ENCODE measurements at regions not wholly inside any gene's neighbourhood (a gene's known extent, or its start where the extent isn't known, plus 50 kb on each side); places are given as distances from the start of the nearest gene placed in this dataset.

- H3K27me3 ChIP-seq (ENCODE audit: control insufficient read depth in 2 of 2, insufficient read depth in 2 of 2, low read length in 2 of 2) = no peaks in the 10 kb centered on the region
- Mint-ChIP-seq H3K27ac (no peak overlapping the region), H3K4me3 (no peak overlapping the region), H3K4me1 (peaks cover 0 to 4% (median 0%) of the 10 kb centered on the region in 7 donors), H3K36me3 (no peaks in the 10 kb centered on the region), H3K27me3 (peaks cover 0 to 17% (median 4%) of the 10 kb centered on the region in 5 donors), H3K9me3 (peaks cover 0 to 2% (median 0%) of the 10 kb centered on the region in 11 donors)
- POLR2A ChIA-PET = no interaction called here
- CTCF ChIA-PET = no interaction called here
- intact Hi-C loops (cut with micrococcal nuclease) = no loop called here
- no peak for DNase-seq
- no peak for ATAC-seq
- no peak overlapping the region for H3K27ac ChIP-seq (ENCODE audit: low read depth, low read length)
- H3K9me3 ChIP-seq (ENCODE audit: control insufficient read depth in 2 of 3, low read length in 3 of 3) = no peaks in the 10 kb centered on the region
- H3K4me1 ChIP-seq (ENCODE audit: control insufficient read depth in 2 of 2, insufficient read depth in 2 of 2, low read length in 2 of 2) = no peaks in the 10 kb centered on the region
- no peak overlapping the region for H3K4me3 ChIP-seq (ENCODE audit: low read length)
- H3K36me3 ChIP-seq (ENCODE audit: control insufficient read depth in 2 of 3, insufficient read depth in 3 of 3, low read length in 3 of 3) = no peaks in the 10 kb centered on the region
Observed at GRCh38 chr15:81948222-81948621, 97.6 kb downstream of the MEX3B start.

- Mint-ChIP-seq H3K27ac (no peak overlapping the region), H3K27me3 (peaks cover 0 to 16% (median 4%) of the 10 kb centered on the region in 5 donors), H3K9me3 (peaks cover 0 to 2% (median 0%) of the 10 kb centered on the region in 11 donors), H3K36me3 (no peaks in the 10 kb centered on the region), H3K4me3 (no peak overlapping the region), H3K4me1 (peaks cover 0 to 4% (median 0%) of the 10 kb centered on the region in 7 donors)
- no peak for ATAC-seq
- no peak for DNase-seq
- H3K27ac ChIP-seq (ENCODE audit: low read depth, low read length) = no peak overlapping the region
- no peaks in the 10 kb centered on the region for H3K9me3 ChIP-seq (ENCODE audit: control insufficient read depth in 2 of 3, low read length in 3 of 3)
- no peaks in the 10 kb centered on the region for H3K36me3 ChIP-seq (ENCODE audit: control insufficient read depth in 2 of 3, insufficient read depth in 3 of 3, low read length in 3 of 3)
- ChIA-PET POLR2A (no interaction called here), CTCF (no interaction called here)
- no peaks in the 10 kb centered on the region for H3K4me1 ChIP-seq (ENCODE audit: control insufficient read depth in 2 of 2, insufficient read depth in 2 of 2, low read length in 2 of 2)
- H3K4me3 ChIP-seq (ENCODE audit: low read length) = no peak overlapping the region
- no peaks in the 10 kb centered on the region for H3K27me3 ChIP-seq (ENCODE audit: control insufficient read depth in 2 of 2, insufficient read depth in 2 of 2, low read length in 2 of 2)
- intact Hi-C loops (cut with micrococcal nuclease) = no loop called here
Observed at GRCh38 chr15:81947548-81947947, 98.3 kb downstream of the MEX3B start.

GRCh38 chr15:81945014-81945615 lies 100.7 kb downstream of the MEX3B start:
- POLR2A ChIA-PET = no interaction called here
- Histone ChIP-seq H3K27ac (ENCODE audit: low read depth, low read length) (no peak overlapping the region), H3K9me3 (ENCODE audit: control insufficient read depth in 2 of 3, low read length in 3 of 3) (no peaks in the 10 kb centered on the region), H3K4me3 (ENCODE audit: low read length) (no peak overlapping the region), H3K4me1 (ENCODE audit: control insufficient read depth in 2 of 2, insufficient read depth in 2 of 2, low read length in 2 of 2) (no peaks in the 10 kb centered on the region), H3K27me3 (ENCODE audit: control insufficient read depth in 2 of 2, insufficient read depth in 2 of 2, low read length in 2 of 2) (no peaks in the 10 kb centered on the region), H3K36me3 (ENCODE audit: control insufficient read depth in 2 of 3, insufficient read depth in 3 of 3, low read length in 3 of 3) (no peaks in the 10 kb centered on the region)
- no peaks in the 10 kb centered on the region for H3K36me3 Mint-ChIP-seq
- intact Hi-C loops (cut with micrococcal nuclease) = no loop called here
- DNase-seq (no peak), ATAC-seq (no peak)
- no peak overlapping the region for H3K4me3 Mint-ChIP-seq
- peaks cover 0 to 8% (median 4%) of the 10 kb centered on the region in 11 donors for H3K9me3 Mint-ChIP-seq
- H3K4me1 Mint-ChIP-seq = peaks cover 0 to 4% (median 0%) of the 10 kb centered on the region in 7 donors
- H3K27me3 Mint-ChIP-seq = peaks cover 0 to 27% (median 14%) of the 10 kb centered on the region in 5 donors
- peak overlapping the region in 1 of 9 donors; percentile 18 for H3K27ac Mint-ChIP-seq
- CTCF ChIA-PET = no interaction called here

GRCh38 chr15:81942655-81943195 lies 103.1 kb downstream of the MEX3B start:
- DNase-seq = no peak
- intact Hi-C loops (cut with micrococcal nuclease) = no loop called here
- H3K4me3 Mint-ChIP-seq = no peak overlapping the region

GRCh38 chr15:81942157-81942556 lies 103.7 kb downstream of the MEX3B start:
- H3K27me3 Mint-ChIP-seq = peaks cover 5 to 40% (median 24%) of the 10 kb centered on the region in 5 donors
- POLR2A ChIA-PET = no interaction called here
- CTCF ChIA-PET = no interaction called here

More at GRCh38 chr15:81942655-81943195, 103.1 kb downstream of the MEX3B start:
- Mint-ChIP-seq H3K4me1 (no peaks in the 10 kb centered on the region), H3K27ac (no peak overlapping the region), H3K27me3 (peaks cover 0 to 34% (median 19%) of the 10 kb centered on the region in 5 donors), H3K9me3 (peaks cover 0 to 14% (median 7%) of the 10 kb centered on the region in 11 donors), H3K36me3 (no peaks in the 10 kb centered on the region)
- CTCF ChIA-PET = no interaction called here
- H3K27ac ChIP-seq (ENCODE audit: low read depth, low read length) = no peak overlapping the region
- no peaks in the 10 kb centered on the region for H3K36me3 ChIP-seq (ENCODE audit: control insufficient read depth in 2 of 3, insufficient read depth in 3 of 3, low read length in 3 of 3)
- no peaks in the 10 kb centered on the region for H3K27me3 ChIP-seq (ENCODE audit: control insufficient read depth in 2 of 2, insufficient read depth in 2 of 2, low read length in 2 of 2)
- no peaks in the 10 kb centered on the region for H3K9me3 ChIP-seq (ENCODE audit: control insufficient read depth in 2 of 3, low read length in 3 of 3)
- ATAC-seq = no peak
- no peaks in the 10 kb centered on the region for H3K4me1 ChIP-seq (ENCODE audit: control insufficient read depth in 2 of 2, insufficient read depth in 2 of 2, low read length in 2 of 2)
- POLR2A ChIA-PET = no interaction called here
- H3K4me3 ChIP-seq (ENCODE audit: low read length) = no peak overlapping the region

GRCh38 chr15:81941479-81941878 lies 104.3 kb downstream of the MEX3B start:
- no peak overlapping the region for H3K27ac Mint-ChIP-seq
- H3K9me3 ChIP-seq (ENCODE audit: control insufficient read depth in 2 of 3, low read length in 3 of 3) = no peaks in the 10 kb centered on the region
- intact Hi-C loops (cut with micrococcal nuclease) = no loop called here
- no peaks in the 10 kb centered on the region for H3K4me1 ChIP-seq (ENCODE audit: control insufficient read depth in 2 of 2, insufficient read depth in 2 of 2, low read length in 2 of 2)
- H3K4me1 Mint-ChIP-seq = no peaks in the 10 kb centered on the region
- peaks cover 5 to 40% (median 24%) of the 10 kb centered on the region in 5 donors for H3K27me3 Mint-ChIP-seq
- no peak overlapping the region for H3K27ac ChIP-seq (ENCODE audit: low read depth, low read length)
- no peaks in the 10 kb centered on the region for H3K36me3 ChIP-seq (ENCODE audit: control insufficient read depth in 2 of 3, insufficient read depth in 3 of 3, low read length in 3 of 3)
- peaks cover 0 to 14% (median 7%) of the 10 kb centered on the region in 11 donors for H3K9me3 Mint-ChIP-seq
- no peaks in the 10 kb centered on the region for H3K36me3 Mint-ChIP-seq
- no peak overlapping the region for H3K4me3 Mint-ChIP-seq
- ChIA-PET POLR2A (interaction anchor here (0.6 kb wide), 1 partner anchor 1243 kb away, joined by 3 read pairs; no protein-coding TSS in a partner anchor), CTCF (no interaction called here)
- no peak overlapping the region for H3K4me3 ChIP-seq (ENCODE audit: low read length)
- no peak for ATAC-seq
- DNase-seq = no peak
- H3K27me3 ChIP-seq (ENCODE audit: control insufficient read depth in 2 of 2, insufficient read depth in 2 of 2, low read length in 2 of 2) = no peaks in the 10 kb centered on the region

More at GRCh38 chr15:81942157-81942556, 103.7 kb downstream of the MEX3B start:
- DNase-seq = no peak
- Histone ChIP-seq H3K36me3 (ENCODE audit: control insufficient read depth in 2 of 3, insufficient read depth in 3 of 3, low read length in 3 of 3) (no peaks in the 10 kb centered on the region), H3K9me3 (ENCODE audit: control insufficient read depth in 2 of 3, low read length in 3 of 3) (no peaks in the 10 kb centered on the region), H3K27me3 (ENCODE audit: control insufficient read depth in 2 of 2, insufficient read depth in 2 of 2, low read length in 2 of 2) (no peaks in the 10 kb centered on the region), H3K4me3 (ENCODE audit: low read length) (no peak overlapping the region), H3K4me1 (ENCODE audit: control insufficient read depth in 2 of 2, insufficient read depth in 2 of 2, low read length in 2 of 2) (no peaks in the 10 kb centered on the region), H3K27ac (ENCODE audit: low read depth, low read length) (no peak overlapping the region)
- Mint-ChIP-seq H3K4me1 (no peaks in the 10 kb centered on the region), H3K9me3 (peaks cover 0 to 14% (median 7%) of the 10 kb centered on the region in 11 donors), H3K4me3 (no peak overlapping the region), H3K27ac (no peak overlapping the region), H3K36me3 (no peaks in the 10 kb centered on the region)
- ATAC-seq = peak; percentile 47
- intact Hi-C loops (cut with micrococcal nuclease) = no loop called here

Measured in naive thymus-derived CD4-positive, alpha-beta T cell (primary cell).